ENCODE measurements at regions not wholly inside any gene's neighbourhood (a gene's known extent, or its start where the extent isn't known, plus 50 kb on each side); places are given as distances from the start of the nearest gene placed in this dataset.

DNA sequence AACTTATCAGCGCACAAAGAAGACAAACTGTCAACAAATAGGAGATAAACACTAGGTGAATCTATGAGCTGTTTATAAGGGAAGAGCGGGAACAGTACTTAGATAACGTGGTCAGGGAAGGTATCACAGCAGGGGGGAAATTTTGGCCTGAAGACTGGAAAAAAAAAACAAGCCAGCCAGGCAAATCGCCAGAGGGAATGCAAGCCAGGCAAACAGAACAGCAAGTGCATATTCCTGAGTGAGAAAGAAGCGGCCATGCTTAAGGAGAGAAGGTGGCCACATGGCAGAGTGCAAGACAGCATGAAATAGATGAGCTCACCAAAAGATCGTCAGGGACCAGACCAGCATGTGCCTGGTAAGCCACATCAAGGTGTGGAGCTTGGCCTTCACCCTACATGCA, 466.5 kb upstream of the ARID1B start:
- H3K27me3 Mint-ChIP-seq = no peaks in the 10 kb centered on the region
- H3K27ac Mint-ChIP-seq = no peak overlapping the region
- intact Hi-C loops (cut with micrococcal nuclease) = no loop called here
- no peaks in the 10 kb centered on the region for H3K4me1 Mint-ChIP-seq
- H3K4me3 Mint-ChIP-seq = no peak overlapping the region
- H3K9me3 Mint-ChIP-seq = no peaks in the 10 kb centered on the region
- H3K36me3 Mint-ChIP-seq (ENCODE audit: low read depth) = no peaks in the 10 kb centered on the region
- DNase-seq = no peak

DNA sequence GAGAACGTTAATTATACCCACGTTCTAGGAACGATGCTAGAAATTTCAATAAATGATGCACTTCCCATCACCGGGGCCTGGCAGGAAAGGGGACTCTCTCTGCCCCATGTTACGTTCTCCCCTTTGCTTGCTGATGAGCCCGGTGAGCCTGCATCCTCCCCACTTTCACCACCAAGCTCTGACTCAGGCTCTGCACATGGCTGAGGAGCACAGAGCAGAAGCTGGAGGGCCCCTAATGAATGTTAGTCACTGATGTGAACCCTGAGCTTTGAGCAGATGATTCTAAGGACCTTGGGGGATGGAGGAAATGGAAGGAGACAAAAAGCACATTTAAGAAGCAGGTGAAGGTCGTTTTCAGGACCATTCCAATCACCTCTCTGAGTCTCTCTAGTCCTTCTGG, 468.2 kb upstream of the ARID1B start:
- intact Hi-C loops (cut with micrococcal nuclease) = no loop called here
- H3K9me3 Mint-ChIP-seq = no peaks in the 10 kb centered on the region
- no peaks in the 10 kb centered on the region for H3K36me3 Mint-ChIP-seq (ENCODE audit: low read depth)
- no peak for DNase-seq
- no peaks in the 10 kb centered on the region for H3K27me3 Mint-ChIP-seq
- no peak overlapping the region for H3K4me3 Mint-ChIP-seq
- no peaks in the 10 kb centered on the region for H3K4me1 Mint-ChIP-seq
- H3K27ac Mint-ChIP-seq = no peak overlapping the region

DNA sequence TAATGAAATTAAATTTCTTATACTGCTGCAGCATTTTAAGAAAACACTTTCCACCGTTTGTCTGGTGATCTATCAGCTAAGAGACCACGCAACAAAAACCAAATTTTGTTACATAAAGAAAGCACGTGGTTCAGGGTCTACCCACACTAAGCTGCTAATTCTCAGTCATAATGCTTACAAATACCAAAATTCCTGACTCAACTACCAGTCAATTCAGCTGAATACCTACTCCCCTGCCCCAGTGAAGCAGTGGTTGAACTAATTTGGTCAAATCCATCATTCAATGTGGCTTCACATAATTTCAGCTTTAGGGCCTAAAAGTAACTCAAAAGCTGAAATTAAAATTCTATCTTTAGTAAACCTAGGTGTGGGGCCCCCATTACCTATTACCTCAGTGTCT, 468.6 kb upstream of the ARID1B start:
- H3K4me1 Mint-ChIP-seq = no peaks in the 10 kb centered on the region
- H3K9me3 Mint-ChIP-seq = no peaks in the 10 kb centered on the region
- H3K27ac Mint-ChIP-seq = no peak overlapping the region
- no peaks in the 10 kb centered on the region for H3K27me3 Mint-ChIP-seq
- no peak overlapping the region for H3K4me3 Mint-ChIP-seq
- no peak for DNase-seq
- intact Hi-C loops (cut with micrococcal nuclease) = no loop called here
- H3K36me3 Mint-ChIP-seq (ENCODE audit: low read depth) = no peaks in the 10 kb centered on the region

DNA sequence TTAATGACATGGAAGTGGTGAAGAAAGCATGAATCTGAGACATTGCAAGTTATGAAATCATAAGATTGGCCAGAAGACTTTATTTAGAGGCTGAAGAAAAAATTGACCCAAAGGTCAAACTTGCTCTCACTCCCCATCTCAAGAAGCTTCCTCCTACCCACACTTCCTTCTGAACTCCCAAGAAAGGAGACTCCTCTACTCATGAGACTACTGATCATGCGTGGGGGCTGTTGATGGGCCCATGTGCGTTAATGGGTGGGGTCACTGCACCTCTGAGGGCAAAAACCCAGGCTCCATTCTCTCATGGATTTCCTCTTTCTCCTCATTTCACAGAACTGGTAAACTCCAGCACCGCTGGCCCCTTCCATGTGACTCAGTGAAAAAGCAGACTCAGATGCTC, 470.6 kb upstream of the ARID1B start:
- H3K4me3 Mint-ChIP-seq = no peak overlapping the region
- H3K9me3 Mint-ChIP-seq = no peaks in the 10 kb centered on the region
- H3K27ac Mint-ChIP-seq = no peak overlapping the region
- H3K27me3 Mint-ChIP-seq = no peaks in the 10 kb centered on the region
- intact Hi-C loops (cut with micrococcal nuclease) = no loop called here
- H3K4me1 Mint-ChIP-seq = no peaks in the 10 kb centered on the region
- DNase-seq = no peak
- no peaks in the 10 kb centered on the region for H3K36me3 Mint-ChIP-seq (ENCODE audit: low read depth)

DNA sequence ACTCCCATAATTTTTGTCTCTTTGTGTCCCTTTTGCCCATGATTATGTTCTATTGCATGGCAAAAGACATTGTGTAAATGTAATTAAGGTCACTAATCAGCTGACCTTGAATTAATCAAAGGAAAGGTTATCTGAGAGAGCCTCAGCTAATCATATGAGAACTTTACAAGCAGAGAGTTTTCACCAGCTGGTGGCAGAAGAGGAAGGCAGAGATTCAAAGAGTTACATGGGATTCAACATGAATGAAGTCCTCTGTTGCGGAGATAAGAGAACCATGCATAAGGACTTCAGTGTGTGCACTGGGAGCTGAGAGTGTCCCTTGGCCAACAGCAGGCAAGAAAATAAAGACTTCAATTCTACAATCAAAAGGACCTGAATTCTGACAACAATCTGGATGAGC, 494.1 kb upstream of the ARID1B start:
- no peak for DNase-seq
- H3K4me3 Mint-ChIP-seq = no peak overlapping the region
- no peaks in the 10 kb centered on the region for H3K36me3 Mint-ChIP-seq (ENCODE audit: low read depth)
- no peak overlapping the region for H3K27ac Mint-ChIP-seq
- H3K27me3 Mint-ChIP-seq = no peaks in the 10 kb centered on the region
- H3K9me3 Mint-ChIP-seq = peaks cover 1% of the 10 kb centered on the region
- no peaks in the 10 kb centered on the region for H3K4me1 Mint-ChIP-seq
- intact Hi-C loops (cut with micrococcal nuclease) = no loop called here

DNA sequence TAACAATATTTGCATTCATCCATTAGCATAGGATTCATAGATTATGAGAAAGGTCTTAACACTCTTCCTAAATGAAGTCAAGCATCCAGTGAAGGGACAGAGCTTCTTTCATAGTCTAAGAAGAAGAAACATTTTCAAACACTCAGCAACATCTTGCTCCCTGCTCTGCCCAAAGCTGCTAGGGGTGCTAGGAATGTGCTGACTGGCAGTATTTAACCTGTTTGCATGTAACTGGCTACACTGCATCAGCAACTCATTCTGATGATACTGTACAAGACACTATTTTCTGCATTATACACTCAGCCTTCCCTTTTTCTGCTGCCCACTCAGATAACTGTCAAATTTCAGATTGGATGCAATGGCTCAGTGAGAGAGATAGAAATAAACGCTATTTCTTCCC, 495.1 kb upstream of the ARID1B start:
- peaks cover 5% of the 10 kb centered on the region for H3K9me3 Mint-ChIP-seq
- intact Hi-C loops (cut with micrococcal nuclease) = no loop called here
- H3K27ac Mint-ChIP-seq = no peak overlapping the region
- no peaks in the 10 kb centered on the region for H3K4me1 Mint-ChIP-seq
- no peaks in the 10 kb centered on the region for H3K36me3 Mint-ChIP-seq (ENCODE audit: low read depth)
- H3K27me3 Mint-ChIP-seq = no peaks in the 10 kb centered on the region
- no peak overlapping the region for H3K4me3 Mint-ChIP-seq
- no peak for DNase-seq

DNA sequence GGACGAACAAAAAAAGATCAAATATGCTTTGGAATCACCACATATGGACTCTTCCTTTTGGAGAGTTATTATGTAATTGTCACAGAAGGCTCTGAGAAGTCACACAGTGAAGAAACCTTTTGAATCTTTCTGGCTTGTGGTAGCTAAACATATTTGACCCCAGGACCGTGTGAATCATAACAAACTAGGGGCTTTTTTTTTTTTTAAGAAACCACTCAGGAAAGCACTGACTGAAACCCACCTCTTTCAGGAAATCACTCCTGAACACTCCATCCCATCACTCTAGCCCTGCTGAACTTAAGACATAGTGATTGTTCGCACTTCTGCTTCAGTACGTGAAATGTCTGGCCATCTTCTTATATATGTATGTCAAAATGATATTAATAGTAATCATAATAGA, 495.9 kb upstream of the ARID1B start:
- intact Hi-C loops (cut with micrococcal nuclease) = no loop called here
- H3K36me3 Mint-ChIP-seq (ENCODE audit: low read depth) = no peaks in the 10 kb centered on the region
- H3K27ac Mint-ChIP-seq = no peak overlapping the region
- no peaks in the 10 kb centered on the region for H3K27me3 Mint-ChIP-seq
- no peak overlapping the region for H3K4me3 Mint-ChIP-seq
- DNase-seq = no peak
- no peaks in the 10 kb centered on the region for H3K4me1 Mint-ChIP-seq
- peaks cover 5% of the 10 kb centered on the region for H3K9me3 Mint-ChIP-seq

DNA sequence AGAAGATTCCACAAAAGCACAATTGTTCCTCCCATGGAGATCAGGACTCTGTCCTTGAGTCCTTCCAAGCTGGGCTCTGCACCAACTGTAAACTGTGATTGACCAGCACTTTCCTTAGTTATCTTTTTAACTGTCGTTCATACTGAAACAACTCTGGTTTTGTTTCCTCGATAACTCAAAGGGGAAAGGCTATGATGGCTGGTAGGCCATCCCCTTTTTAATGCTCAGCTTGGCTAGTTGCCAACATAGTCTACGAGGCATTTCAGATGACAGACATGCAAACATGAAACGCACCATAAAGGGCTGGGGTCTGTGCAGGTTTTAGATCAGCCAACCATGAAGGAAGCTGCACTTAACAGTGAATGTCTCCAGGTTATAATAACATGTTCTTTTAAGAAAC, 497.1 kb upstream of the ARID1B start:
- intact Hi-C loops (cut with micrococcal nuclease) = no loop called here
- no peaks in the 10 kb centered on the region for H3K4me1 Mint-ChIP-seq
- no peak overlapping the region for H3K4me3 Mint-ChIP-seq
- no peaks in the 10 kb centered on the region for H3K36me3 Mint-ChIP-seq (ENCODE audit: low read depth)
- DNase-seq = no peak
- no peaks in the 10 kb centered on the region for H3K27me3 Mint-ChIP-seq
- no peak overlapping the region for H3K27ac Mint-ChIP-seq
- H3K9me3 Mint-ChIP-seq = peaks cover 5% of the 10 kb centered on the region

DNA sequence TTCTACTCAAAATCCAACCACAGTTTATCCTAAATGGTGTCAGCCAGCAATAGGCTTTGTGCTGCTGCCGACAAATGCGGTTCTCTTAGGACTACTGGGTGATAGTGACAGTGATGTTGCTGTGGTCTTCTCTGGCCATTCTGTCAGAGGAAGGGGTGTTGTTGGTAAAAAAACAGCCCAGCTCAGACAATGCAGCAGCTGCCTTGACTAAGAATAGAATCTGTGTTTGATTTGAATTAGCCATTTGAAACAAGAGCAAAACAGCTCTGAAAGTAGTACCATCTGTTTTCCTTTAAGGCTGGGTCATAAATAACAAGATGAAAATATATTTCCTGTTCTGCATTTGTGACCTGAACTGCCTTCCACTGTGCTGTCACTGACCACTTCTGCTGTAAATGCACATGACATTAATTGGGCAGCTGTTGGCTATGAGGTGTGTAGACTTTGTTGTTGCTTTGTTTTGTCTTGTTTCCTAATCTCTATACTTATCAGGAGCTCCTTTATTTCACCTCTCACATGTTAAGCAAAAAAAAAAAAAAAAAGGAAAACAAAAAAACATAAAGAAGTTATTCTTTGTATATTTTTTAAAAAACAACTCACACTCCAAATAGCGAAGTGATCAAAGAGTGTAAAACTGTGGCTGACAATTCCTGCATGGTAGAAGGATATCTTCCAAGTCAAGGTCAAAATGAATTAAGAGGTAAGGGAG, 497.8 kb upstream of the ARID1B start:
- no peak overlapping the region for H3K4me3 Mint-ChIP-seq
- no peaks in the 10 kb centered on the region for H3K36me3 Mint-ChIP-seq (ENCODE audit: low read depth)
- intact Hi-C loops (cut with micrococcal nuclease) = no loop called here
- no peaks in the 10 kb centered on the region for H3K27me3 Mint-ChIP-seq
- peaks cover 5% of the 10 kb centered on the region for H3K9me3 Mint-ChIP-seq
- no peaks in the 10 kb centered on the region for H3K4me1 Mint-ChIP-seq
- H3K27ac Mint-ChIP-seq = no peak overlapping the region
- DNase-seq = no peak

DNA sequence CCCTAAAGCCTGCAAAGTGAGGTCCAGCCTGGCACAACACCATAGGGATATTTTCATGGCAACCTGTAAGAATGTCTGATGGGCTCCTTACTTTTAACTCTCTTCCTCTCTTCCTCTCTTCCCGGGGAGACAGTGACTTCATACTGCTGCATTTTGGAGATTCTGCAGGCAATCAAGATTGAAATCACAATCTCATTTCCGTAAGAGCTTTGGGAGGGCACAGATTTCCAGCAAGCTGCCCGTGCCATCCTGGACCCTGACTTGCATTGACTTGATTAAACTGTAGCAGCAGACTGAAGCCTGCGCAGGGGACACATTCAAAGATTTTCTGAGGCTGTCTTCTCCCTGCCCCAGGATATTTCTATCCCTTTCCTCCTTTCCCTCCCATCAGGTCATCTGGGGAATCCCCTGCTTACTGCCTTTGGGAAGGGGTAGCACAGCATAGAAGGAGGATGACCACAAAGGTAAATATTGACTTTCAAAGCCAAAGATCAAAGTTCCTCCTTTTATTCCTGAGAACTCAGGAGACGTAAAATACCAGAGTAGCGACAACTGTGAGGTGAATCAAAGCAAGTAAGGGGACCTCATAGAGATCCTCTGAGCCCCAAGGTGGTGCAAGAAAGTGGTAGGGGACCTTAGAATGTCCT, 504.0 kb upstream of the ARID1B start:
- no peak overlapping the region for H3K4me3 Mint-ChIP-seq
- peaks cover 4% of the 10 kb centered on the region for H3K9me3 Mint-ChIP-seq
- intact Hi-C loops (cut with micrococcal nuclease) = no loop called here

DNA sequence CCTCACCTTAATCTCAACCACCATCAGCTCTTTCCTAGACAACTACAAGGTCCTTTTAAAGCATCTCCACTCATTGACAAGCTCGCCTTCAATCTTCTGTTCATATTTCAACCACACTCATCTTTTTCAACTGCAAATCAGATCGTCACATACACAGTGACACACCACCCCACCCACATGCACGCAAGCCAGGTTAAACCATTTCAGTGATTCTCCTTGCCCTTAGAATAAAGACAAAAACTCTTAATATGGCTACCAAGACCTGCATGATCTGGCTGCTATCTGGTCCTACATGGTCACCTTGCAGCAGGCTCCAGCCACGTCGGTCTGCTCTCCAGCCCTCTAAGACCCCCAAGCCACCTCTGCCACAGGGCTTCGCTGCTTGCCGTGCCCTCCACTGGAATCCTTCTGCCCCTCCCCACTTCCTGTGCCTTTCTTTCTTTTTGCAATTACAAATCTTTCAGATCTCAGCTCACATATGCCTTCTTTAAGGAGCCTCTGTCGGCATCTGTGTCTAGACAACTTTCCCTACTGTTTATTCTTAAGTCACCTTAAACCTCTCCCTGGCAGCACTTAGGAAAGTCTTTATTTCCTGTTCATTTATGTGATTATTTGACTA, 507.3 kb upstream of the ARID1B start:
- Mint-ChIP-seq H3K36me3 (ENCODE audit: low read depth) (no peaks in the 10 kb centered on the region), H3K27me3 (no peaks in the 10 kb centered on the region), H3K4me3 (peak overlapping the region; percentile 1), H3K4me1 (peaks cover 11% of the 10 kb centered on the region), H3K27ac (no peak overlapping the region), H3K9me3 (no peaks in the 10 kb centered on the region)
- no peak for DNase-seq
- intact Hi-C loops (cut with micrococcal nuclease) = no loop called here

More for the DNA sequence above, 504.0 kb upstream of the ARID1B start:
- DNase-seq = no peak
- Mint-ChIP-seq H3K27me3 (no peaks in the 10 kb centered on the region), H3K36me3 (ENCODE audit: low read depth) (no peaks in the 10 kb centered on the region), H3K27ac (no peak overlapping the region), H3K4me1 (peaks cover 11% of the 10 kb centered on the region)

DNA sequence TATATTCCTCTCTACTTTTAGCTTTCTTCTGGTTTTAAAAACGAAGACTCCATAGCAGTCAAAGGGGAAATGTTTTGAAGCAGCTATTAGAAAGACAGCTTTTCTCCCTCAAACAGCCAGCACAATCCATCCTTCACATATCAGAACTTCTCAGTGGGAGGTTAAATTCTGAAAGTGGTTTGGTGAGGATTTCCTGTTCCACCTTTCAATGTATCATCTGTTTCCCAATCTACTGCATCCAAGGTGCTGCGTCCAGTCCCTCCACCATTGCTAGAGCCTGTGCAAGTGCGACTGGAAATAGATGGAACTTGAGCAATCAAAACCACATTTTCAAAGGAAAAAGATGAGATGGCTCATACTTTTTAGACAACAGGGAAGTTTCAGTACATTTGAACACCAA, 508.3 kb upstream of the ARID1B start:
- H3K9me3 Mint-ChIP-seq = no peaks in the 10 kb centered on the region
- no peaks in the 10 kb centered on the region for H3K36me3 Mint-ChIP-seq (ENCODE audit: low read depth)
- H3K27ac Mint-ChIP-seq = no peak overlapping the region
- H3K4me3 Mint-ChIP-seq = no peak overlapping the region
- intact Hi-C loops (cut with micrococcal nuclease) = no loop called here
- no peaks in the 10 kb centered on the region for H3K27me3 Mint-ChIP-seq
- H3K4me1 Mint-ChIP-seq = peaks cover 11% of the 10 kb centered on the region
- no peak for DNase-seq

DNA sequence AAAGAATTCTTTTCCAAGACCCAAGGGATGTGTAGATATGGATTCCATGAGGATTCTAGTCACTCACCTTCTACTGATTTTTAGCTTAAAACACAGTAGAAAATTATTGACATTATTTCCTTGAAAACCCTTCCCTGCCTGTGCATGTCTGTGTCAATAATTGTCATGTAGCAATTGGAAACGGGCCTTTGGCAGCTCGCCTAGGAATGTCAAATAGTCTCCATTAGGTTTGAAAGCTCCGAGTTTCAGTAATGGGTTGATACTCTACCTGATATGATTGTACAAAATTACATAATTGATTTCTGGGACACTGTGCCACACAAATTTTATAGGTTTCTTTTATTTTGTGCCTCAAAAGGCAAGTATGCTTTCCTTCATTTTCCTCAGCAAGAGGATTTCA, 515.2 kb upstream of the ARID1B start:
- Mint-ChIP-seq H3K9me3 (peaks cover 4% of the 10 kb centered on the region), H3K4me1 (no peaks in the 10 kb centered on the region), H3K27me3 (no peaks in the 10 kb centered on the region), H3K4me3 (no peak overlapping the region), H3K36me3 (ENCODE audit: low read depth) (no peaks in the 10 kb centered on the region), H3K27ac (no peak overlapping the region)
- no peak for DNase-seq
- intact Hi-C loops (cut with micrococcal nuclease) = no loop called here

DNA sequence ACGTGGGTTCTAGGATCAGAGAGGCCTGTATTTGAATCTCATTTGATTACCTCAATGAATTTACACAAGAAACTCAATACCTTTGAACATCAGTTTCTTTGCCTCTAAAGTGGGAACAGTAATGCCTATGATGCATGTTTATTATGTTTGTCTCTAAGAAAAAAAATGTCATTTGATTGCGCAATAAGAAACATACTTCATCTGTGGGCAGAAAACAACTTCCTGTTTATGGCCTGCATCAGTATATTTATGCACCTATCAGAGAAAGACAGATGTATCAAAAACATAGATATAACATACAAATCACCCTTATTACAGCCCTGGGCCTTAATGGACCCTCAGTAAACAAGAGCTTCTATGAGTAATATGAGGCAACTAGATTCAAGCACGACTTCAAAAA, 516.4 kb upstream of the ARID1B start:
- DNase-seq = no peak

More for the DNA sequence above, 516.4 kb upstream of the ARID1B start:
- Mint-ChIP-seq H3K27ac (no peak overlapping the region), H3K27me3 (no peaks in the 10 kb centered on the region), H3K4me1 (peaks cover 2% of the 10 kb centered on the region), H3K4me3 (no peak overlapping the region), H3K36me3 (ENCODE audit: low read depth) (no peaks in the 10 kb centered on the region), H3K9me3 (peaks cover 4% of the 10 kb centered on the region)
- intact Hi-C loops (cut with micrococcal nuclease) = no loop called here
